T-helper 1 cell treated with Interleukin-12 subunit alpha and Interleukin-12 subunit beta and Interleukin-4 antibody, amounts not matched to agents 30 ng/mL and 1 ng/mL, for 36 hours (primary cell): ENCODE measurements at regions not wholly inside any gene's neighbourhood (a gene's known extent, or its start where the extent isn't known, plus 50 kb on each side); places are given as distances from the start of the nearest gene placed in this dataset.

ENCODE experiments used
- intact Hi-C: fragments of 100-400 bp; cut with micrococcal nuclease; formaldehyde crosslinking; loops from one replicate; pipeline ENCODE4 v1.15.1; 2024

GRCh38 chr22:47276450-47276820, 514.0 kb downstream of the TBC1D22A start:
- intact Hi-C loops: no loop called here

GRCh38 chr22:47275605-47276449, 513.4 kb downstream of the TBC1D22A start:
- intact Hi-C loops: no loop called here

GRCh38 chr22:47274196-47274595, 511.7 kb downstream of the TBC1D22A start:
- intact Hi-C loops: no loop called here

- intact Hi-C loops: no loop called here
Measured at GRCh38 chr22:47270463-47271135, 508.1 kb downstream of the TBC1D22A start.

GRCh38 chr22:47269516-47270088, 507.2 kb downstream of the TBC1D22A start:
- intact Hi-C loops: no loop called here

- intact Hi-C loops: no loop called here
Measured at GRCh38 chr22:47267513-47268282, 505.2 kb downstream of the TBC1D22A start.

- intact Hi-C loops: no loop called here
Measured at GRCh38 chr22:47266329-47266728, 503.9 kb downstream of the TBC1D22A start.

GRCh38 chr22:47260551-47260950, 498.1 kb downstream of the TBC1D22A start:
- intact Hi-C loops: no loop called here

GRCh38 chr22:47259990-47260389, 497.5 kb downstream of the TBC1D22A start:
- intact Hi-C loops: no loop called here

GRCh38 chr22:47259049-47259448, 496.6 kb downstream of the TBC1D22A start:
- intact Hi-C loops: no loop called here

- intact Hi-C loops: no loop called here
Measured at GRCh38 chr22:47257976-47258375, 495.5 kb downstream of the TBC1D22A start.

- intact Hi-C loops: no loop called here
Measured at GRCh38 chr22:47257566-47257965, 495.1 kb downstream of the TBC1D22A start.

GRCh38 chr22:47251911-47252310, 489.5 kb downstream of the TBC1D22A start:
- intact Hi-C loops: no loop called here

- intact Hi-C loops: no loop called here
Measured at GRCh38 chr22:47250995-47251765, 488.7 kb downstream of the TBC1D22A start.

GRCh38 chr22:47249370-47249928, 487.0 kb downstream of the TBC1D22A start:
- intact Hi-C loops: no loop called here

- intact Hi-C loops: no loop called here
Measured at GRCh38 chr22:47248925-47249324, 486.5 kb downstream of the TBC1D22A start.

GRCh38 chr22:47247579-47248240, 485.3 kb downstream of the TBC1D22A start:
- intact Hi-C loops: no loop called here

GRCh38 chr22:47245786-47246185, 483.3 kb downstream of the TBC1D22A start:
- intact Hi-C loops: no loop called here

GRCh38 chr22:47245286-47245685, 482.8 kb downstream of the TBC1D22A start:
- intact Hi-C loops: no loop called here

- intact Hi-C loops: no loop called here
Measured at GRCh38 chr22:47240116-47240515, 477.7 kb downstream of the TBC1D22A start.
